ENCODE measurements at regions not wholly inside any gene's neighbourhood (a gene's known extent, or its start where the extent isn't known, plus 50 kb on each side); places are given as distances from the start of the nearest gene placed in this dataset.

GRCh38 chr12:9346866-9347327, 138.7 kb upstream of the PZP start:
- H3K4me3 ChIP-seq (ENCODE audit: low read length, poor library complexity, severe bottlenecking), result no peak overlapping the region
- no peaks in the 10 kb centered on the region for H3K36me3 ChIP-seq (ENCODE audit: insufficient read depth, low read length)
- peak overlapping the region; percentile 8 for H3K9ac ChIP-seq (ENCODE audit: low read depth, low read length, poor library complexity, severe bottlenecking)
- H3K79me2 ChIP-seq (ENCODE audit: insufficient read depth, low read length), result no peaks in the 10 kb centered on the region
- no peaks in the 10 kb centered on the region for H3K27me3 ChIP-seq (ENCODE audit: insufficient read depth, low read length, poor library complexity, severe bottlenecking)
- peaks cover 64% of the 10 kb centered on the region for H3K4me1 ChIP-seq (ENCODE audit: insufficient read depth, low read length, poor library complexity, severe bottlenecking)
- H2AFZ ChIP-seq (ENCODE audit: low read length), result 0 out of 2 replicates have a peak overlapping the region, but pooled peaks have one; percentile 32
- no peaks in the 10 kb centered on the region for H3K9me2 ChIP-seq (replicated peaks; ENCODE audit: low read depth, low read length)
- peak overlapping the region; percentile 9 for H3K4me2 ChIP-seq (ENCODE audit: low read depth, low read length, poor library complexity, severe bottlenecking)
- peaks cover 1% of the 10 kb centered on the region; the same call in 1 of the 2 replicates for H3K9me3 ChIP-seq (ENCODE audit: insufficient read depth, low read depth, low read length)
- no peaks in the 10 kb centered on the region for H4K20me1 ChIP-seq (ENCODE audit: insufficient read depth, low read length, poor library complexity, severe bottlenecking)
- TF ChIP-seq CTCF (conservative IDR thresholded peaks at IDR 0.05; ENCODE audit: low read length) (no peak), EZH2phosphoT487 (IDR thresholded peaks at IDR 0.05; ENCODE audit: borderline replicate concordance) (no peak)
- no peaks in the 10 kb centered on the region for H3F3A ChIP-seq (ENCODE audit: low read depth)

GRCh38 chr12:9345171-9345570, 137.0 kb upstream of the PZP start:
- no peaks in the 10 kb centered on the region for H3K27me3 ChIP-seq (ENCODE audit: insufficient read depth, low read length, poor library complexity, severe bottlenecking)
- no peaks in the 10 kb centered on the region for H3F3A ChIP-seq (ENCODE audit: low read depth)
- TF ChIP-seq EZH2phosphoT487 (IDR thresholded peaks at IDR 0.05; ENCODE audit: borderline replicate concordance) (no peak), CTCF (conservative IDR thresholded peaks at IDR 0.05; ENCODE audit: low read length) (no peak)
- H3K9me2 ChIP-seq (replicated peaks; ENCODE audit: low read depth, low read length), result no peaks in the 10 kb centered on the region
- H3K4me3 ChIP-seq (ENCODE audit: low read length, poor library complexity, severe bottlenecking), result no peak overlapping the region
- no peaks in the 10 kb centered on the region for H3K79me2 ChIP-seq (ENCODE audit: insufficient read depth, low read length)
- no peak overlapping the region for H2AFZ ChIP-seq (ENCODE audit: low read length)
- H4K20me1 ChIP-seq (ENCODE audit: insufficient read depth, low read length, poor library complexity, severe bottlenecking), result no peaks in the 10 kb centered on the region
- no peaks in the 10 kb centered on the region for H3K36me3 ChIP-seq (ENCODE audit: insufficient read depth, low read length)
- no peaks in the 10 kb centered on the region for H3K9me3 ChIP-seq (ENCODE audit: insufficient read depth, low read depth, low read length)
- peaks cover 47% of the 10 kb centered on the region for H3K4me1 ChIP-seq (ENCODE audit: insufficient read depth, low read length, poor library complexity, severe bottlenecking)
- no peak overlapping the region for H3K4me2 ChIP-seq (ENCODE audit: low read depth, low read length, poor library complexity, severe bottlenecking)
- no peak overlapping the region for H3K9ac ChIP-seq (ENCODE audit: low read depth, low read length, poor library complexity, severe bottlenecking)

- Histone ChIP-seq H3F3A (ENCODE audit: low read depth) (no peaks in the 10 kb centered on the region), H3K79me2 (ENCODE audit: insufficient read depth, low read length) (no peaks in the 10 kb centered on the region), H3K4me2 (ENCODE audit: low read depth, low read length, poor library complexity, severe bottlenecking) (no peak overlapping the region), H3K9me2 (replicated peaks; ENCODE audit: low read depth, low read length) (no peaks in the 10 kb centered on the region), H3K27me3 (ENCODE audit: insufficient read depth, low read length, poor library complexity, severe bottlenecking) (no peaks in the 10 kb centered on the region), H2AFZ (ENCODE audit: low read length) (no peak overlapping the region), H4K20me1 (ENCODE audit: insufficient read depth, low read length, poor library complexity, severe bottlenecking) (no peaks in the 10 kb centered on the region), H3K36me3 (ENCODE audit: insufficient read depth, low read length) (no peaks in the 10 kb centered on the region), H3K4me1 (ENCODE audit: insufficient read depth, low read length, poor library complexity, severe bottlenecking) (peaks cover 40% of the 10 kb centered on the region), H3K4me3 (ENCODE audit: low read length, poor library complexity, severe bottlenecking) (no peak overlapping the region), H3K9me3 (ENCODE audit: insufficient read depth, low read depth, low read length) (no peaks in the 10 kb centered on the region), H3K9ac (ENCODE audit: low read depth, low read length, poor library complexity, severe bottlenecking) (no peak overlapping the region)
- no peak for TF ChIP-seq CTCF (conservative IDR thresholded peaks at IDR 0.05; ENCODE audit: low read length)
- TF ChIP-seq EZH2phosphoT487 (IDR thresholded peaks at IDR 0.05; ENCODE audit: borderline replicate concordance), result no peak
Measured at GRCh38 chr12:9344541-9344940, 136.3 kb upstream of the PZP start.

Data from Loucy (cell line).